Neural crest cell (in vitro differentiated cells): ENCODE measurements at regions not wholly inside any gene's neighbourhood (a gene's known extent, or its start where the extent isn't known, plus 50 kb on each side); places are given as distances from the start of the nearest gene placed in this dataset.

ENCODE experiments used
- DNase-seq: peaks from one replicate; pipeline ENCODE4 v3.0.0; 2021; ENCODE audit warnings: low read depth, mixed read lengths, low spot score
- H3K27ac Mint-ChIP-seq: one replicate; pipeline ENCODE4 v1.8.0; 2021; ENCODE audit warnings: mild to moderate bottlenecking, mixed read lengths; ENCODE audit not compliant: unreplicated experiment
- H3K27me3 Mint-ChIP-seq: 2 replicates; pipeline ENCODE4 v1.8.0; 2021; ENCODE audit warnings: low read depth, mild to moderate bottlenecking, mixed read lengths
- H3K36me3 Mint-ChIP-seq: 2 replicates; pipeline ENCODE4 v1.8.0; 2021; ENCODE audit warnings: low read depth, mild to moderate bottlenecking, mixed read lengths
- H3K4me1 Mint-ChIP-seq: 2 replicates; pipeline ENCODE4 v1.8.0; 2021; ENCODE audit warnings: mixed read lengths
- H3K4me3 Mint-ChIP-seq: one replicate; pipeline ENCODE4 v1.8.0; 2021; ENCODE audit warnings: mild to moderate bottlenecking, mixed read lengths
- H3K9me3 Mint-ChIP-seq: 2 replicates; pipeline ENCODE4 v1.8.0; 2021; ENCODE audit warnings: mixed read lengths
- CTCF ChIP-seq: fragments of 200-600 bp; sonication (generic); conservative IDR thresholded peaks from 2 replicates; pipeline ENCODE4 v1.5.0; 2021; ENCODE audit warnings: antibody characterized with exemption, mild to moderate bottlenecking

- peak; percentile 17 for DNase-seq
- H3K27me3 Mint-ChIP-seq: no peaks in the 10 kb centered on the region
- H3K4me1 Mint-ChIP-seq: peaks cover 51% of the 10 kb centered on the region
- peak overlapping the region; percentile 29 for H3K4me3 Mint-ChIP-seq
- peak overlapping the region; percentile 70 for H3K27ac Mint-ChIP-seq
- H3K9me3 Mint-ChIP-seq: no peaks in the 10 kb centered on the region
- no peaks in the 10 kb centered on the region for H3K36me3 Mint-ChIP-seq
- TF ChIP-seq CTCF: peak; percentile 66
These were observed 437.2 kb downstream of the HS3ST3B1 start for GRCh38 chr17:14737984-14738651.

- TF ChIP-seq CTCF: no peak
- Mint-ChIP-seq H3K4me1 (peaks cover 53% of the 10 kb centered on the region), H3K4me3 (no peak overlapping the region), H3K27ac (no peak overlapping the region), H3K36me3 (no peaks in the 10 kb centered on the region), H3K27me3 (no peaks in the 10 kb centered on the region), H3K9me3 (peaks cover 1% of the 10 kb centered on the region)
- DNase-seq: no peak
These were observed 435.8 kb downstream of the HS3ST3B1 start for GRCh38 chr17:14736631-14737030.

- Mint-ChIP-seq H3K36me3 (peaks cover 2% of the 10 kb centered on the region), H3K4me1 (peaks cover 30% of the 10 kb centered on the region), H3K4me3 (no peak overlapping the region), H3K27ac (no peak overlapping the region), H3K9me3 (peaks cover 11% of the 10 kb centered on the region), H3K27me3 (no peaks in the 10 kb centered on the region)
- TF ChIP-seq CTCF: no peak
- no peak for DNase-seq
These were observed 432.5 kb downstream of the HS3ST3B1 start for GRCh38 chr17:14733376-14733775.

DNA sequence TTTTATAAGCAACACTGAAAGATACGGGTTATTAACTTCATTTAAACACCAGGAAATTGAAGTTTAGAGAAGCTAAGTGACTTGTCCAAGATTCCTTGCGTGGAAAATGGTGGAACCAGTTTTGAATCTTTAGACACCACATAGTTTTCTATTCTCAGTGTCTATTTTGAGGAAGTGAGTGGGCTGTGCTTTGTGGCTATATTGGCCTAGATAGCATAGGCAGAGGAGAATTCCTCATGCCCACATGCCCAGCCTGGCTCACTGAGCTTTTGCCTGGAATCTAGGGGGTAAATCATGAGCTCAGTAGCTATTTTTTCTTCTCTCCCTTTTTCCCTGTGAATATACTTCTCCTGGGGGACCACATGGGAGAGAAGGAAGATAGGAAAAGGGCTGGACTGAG lies 431.3 kb downstream of the HS3ST3B1 start:
- Mint-ChIP-seq H3K4me3 (no peak overlapping the region), H3K4me1 (peaks cover 28% of the 10 kb centered on the region), H3K36me3 (peaks cover 2% of the 10 kb centered on the region), H3K9me3 (peaks cover 11% of the 10 kb centered on the region), H3K27me3 (no peaks in the 10 kb centered on the region), H3K27ac (no peak overlapping the region)
- DNase-seq: no peak
- no peak for TF ChIP-seq CTCF

DNA sequence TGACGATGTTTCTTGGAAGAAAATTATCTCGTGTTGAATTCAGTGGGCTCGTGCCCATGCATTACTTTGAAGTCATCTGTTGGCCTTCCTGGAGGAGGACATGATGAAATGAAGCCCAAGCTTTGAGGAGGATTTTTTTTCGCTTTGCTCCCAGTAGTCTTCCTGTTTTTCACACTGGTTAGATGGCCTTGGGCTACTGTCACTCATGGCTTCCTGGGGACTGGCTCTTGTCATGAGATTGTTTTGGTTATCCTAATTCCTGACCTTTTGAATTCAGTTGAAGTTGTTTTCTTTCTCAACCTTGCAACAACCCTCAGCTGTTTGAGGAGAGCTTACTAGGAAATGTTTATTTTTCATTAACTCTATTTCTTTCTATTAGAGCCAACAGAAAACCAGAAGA lies 430.7 kb downstream of the HS3ST3B1 start:
- TF ChIP-seq CTCF: no peak
- H3K27ac Mint-ChIP-seq: no peak overlapping the region
- H3K36me3 Mint-ChIP-seq: peaks cover 2% of the 10 kb centered on the region
- H3K27me3 Mint-ChIP-seq: no peaks in the 10 kb centered on the region
- H3K9me3 Mint-ChIP-seq: peaks cover 11% of the 10 kb centered on the region
- H3K4me1 Mint-ChIP-seq: peaks cover 28% of the 10 kb centered on the region
- H3K4me3 Mint-ChIP-seq: no peak overlapping the region
- no peak for DNase-seq
